Eye (tissue), 1 donor: ENCODE measurements at regions not wholly inside any gene's neighbourhood (a gene's known extent, or its start where the extent isn't known, plus 50 kb on each side); places are given as distances from the start of the nearest gene placed in this dataset.

Source experiments
- DNase-seq: peaks from one replicate; pipeline ENCODE4 v3.0.0-alpha.2; 2015

DNA sequence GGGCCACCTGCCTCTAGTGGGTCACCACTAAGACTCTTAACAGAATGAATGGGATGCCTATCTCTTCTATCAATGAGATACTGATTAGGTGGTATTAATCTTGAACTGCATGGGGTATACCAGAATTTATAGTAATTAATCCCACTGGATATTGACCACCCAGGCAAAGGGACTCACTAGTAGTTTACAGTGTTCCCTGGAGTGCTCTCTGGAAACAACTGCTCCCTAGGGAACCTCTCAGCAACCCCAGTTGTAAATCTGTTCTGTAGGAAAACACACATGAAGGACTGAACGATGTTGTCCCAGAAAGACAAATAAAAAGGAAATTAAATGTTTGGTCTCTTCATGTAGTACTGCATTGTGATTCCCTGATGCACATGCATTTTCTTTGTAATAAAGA, 430.5 kb downstream of the HLX start:
- DNase-seq, result no peak

DNA sequence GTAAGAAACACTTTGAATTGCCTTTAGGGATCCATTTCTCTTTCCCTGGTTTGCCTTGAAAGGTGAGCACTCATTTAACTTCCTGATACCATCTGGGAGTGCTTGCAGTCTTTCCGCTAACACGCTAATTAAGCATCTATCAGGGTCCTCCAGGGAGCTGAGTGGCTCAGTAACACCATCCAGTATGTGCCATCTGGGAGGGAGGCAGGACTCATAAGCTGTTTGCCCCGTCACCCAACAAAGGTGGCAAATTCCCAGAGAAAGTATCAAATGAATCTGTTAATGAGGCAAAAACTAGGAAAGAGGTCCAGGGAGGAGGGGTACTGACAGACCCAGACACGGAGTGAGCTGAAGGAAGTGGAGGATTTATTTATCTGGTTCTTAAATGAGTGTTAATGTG, 430.9 kb downstream of the HLX start:
- DNase-seq, result no peak

DNA sequence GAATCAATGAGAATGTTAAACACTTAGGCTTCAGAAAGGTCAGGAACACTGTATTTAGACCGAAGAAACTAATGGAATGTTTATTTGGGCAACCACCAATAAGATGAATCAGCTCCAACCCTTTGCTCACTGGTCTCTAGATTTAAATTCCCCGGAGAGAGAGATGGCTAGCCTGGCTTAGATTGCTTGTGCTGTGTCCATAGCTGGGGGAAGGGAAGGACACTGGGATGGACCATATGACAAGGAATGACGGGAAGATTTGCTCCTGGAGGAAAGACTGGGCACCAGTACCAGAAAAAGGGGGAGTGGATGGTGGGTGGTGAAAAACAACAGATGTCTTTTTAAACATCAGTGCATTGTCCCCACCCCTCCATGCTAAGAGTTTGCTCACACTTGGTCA, 426.6 kb downstream of the DUSP10 start:
- no peak for DNase-seq

DNA sequence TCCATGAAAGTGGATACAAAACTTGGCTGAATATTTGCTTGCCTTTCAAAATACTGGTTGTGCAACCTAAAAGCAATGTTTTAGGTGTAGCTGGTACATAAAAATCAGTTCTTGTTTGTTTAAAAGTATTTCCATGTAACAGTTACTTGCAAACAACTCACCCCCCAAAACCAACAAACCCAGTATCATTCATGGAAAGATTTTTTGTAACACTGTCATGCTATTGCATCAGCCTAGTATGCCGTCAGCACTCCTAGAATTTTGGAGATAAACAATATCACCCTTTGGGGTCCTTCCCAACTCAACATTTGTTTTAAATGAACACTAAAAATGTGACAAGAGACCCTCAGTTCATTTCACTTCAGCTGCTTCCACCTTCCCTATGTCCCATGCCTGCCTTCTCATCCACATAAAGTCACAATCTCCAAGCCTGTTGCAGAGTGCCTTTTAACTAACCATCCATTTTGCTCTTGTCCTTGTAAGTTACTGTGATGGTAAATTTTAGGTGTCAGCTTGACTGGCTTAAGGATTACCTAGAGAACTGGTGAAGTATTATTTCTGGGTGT, 425.3 kb downstream of the DUSP10 start:
- no peak for DNase-seq

DNA sequence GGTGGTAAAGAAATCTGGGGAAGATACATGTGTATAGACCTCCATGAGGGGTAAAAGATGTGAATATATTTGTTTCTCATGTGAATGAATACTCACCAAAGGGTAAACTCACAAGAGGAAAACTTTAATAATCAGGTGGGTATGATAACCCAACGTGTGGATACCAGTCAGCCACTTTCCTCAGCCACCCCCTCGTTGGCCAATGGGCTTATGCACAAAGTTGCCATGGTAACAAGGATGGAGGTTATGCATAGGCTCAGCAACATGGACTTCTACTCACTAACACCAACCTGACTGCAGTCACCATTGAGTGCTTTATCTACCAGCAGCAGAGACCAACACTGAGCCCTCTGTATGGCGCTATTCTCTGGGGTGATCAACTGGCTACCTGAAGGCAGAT, 424.4 kb downstream of the DUSP10 start:
- DNase-seq, result no peak

DNA sequence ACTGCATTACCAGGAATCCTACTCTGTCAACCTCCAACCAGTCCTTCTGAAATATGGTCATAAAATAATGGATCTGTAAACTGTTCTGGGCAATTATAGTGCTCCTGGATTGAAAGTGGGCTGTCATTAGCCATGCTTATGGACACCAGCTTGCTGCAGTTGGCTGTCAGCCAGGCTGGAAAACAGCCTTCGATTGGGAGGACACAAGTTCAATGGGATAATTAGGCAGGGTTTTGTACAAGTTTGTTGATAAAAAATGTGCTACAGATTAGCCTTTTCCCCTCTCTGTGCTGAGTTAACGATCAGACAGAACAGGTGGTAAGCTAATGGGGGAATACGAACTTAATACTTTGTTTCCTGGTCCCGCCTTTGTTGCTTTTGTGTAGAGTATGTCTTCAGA, 413.9 kb downstream of the DUSP10 start:
- peak; percentile 58 for DNase-seq

DNA sequence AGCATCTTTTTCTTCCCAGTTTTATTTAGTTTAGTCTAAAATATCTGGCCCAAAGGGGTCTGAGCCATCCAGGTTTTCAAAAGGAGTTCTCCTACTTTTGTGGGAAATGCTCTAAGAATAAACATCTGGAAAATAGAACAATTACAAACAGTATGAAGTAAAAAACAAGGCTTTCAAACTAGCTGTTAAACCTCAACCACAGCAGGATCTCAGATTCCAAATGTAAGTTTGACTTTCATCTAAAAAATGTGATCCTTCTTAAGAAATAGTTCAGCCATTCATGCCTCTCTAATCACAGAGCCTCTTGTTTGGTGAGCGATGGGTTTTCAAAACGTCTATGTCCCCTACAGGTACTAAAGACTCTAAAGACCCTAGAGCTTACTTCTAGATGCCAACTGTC, 413.5 kb downstream of the DUSP10 start:
- DNase-seq, result no peak

DNA sequence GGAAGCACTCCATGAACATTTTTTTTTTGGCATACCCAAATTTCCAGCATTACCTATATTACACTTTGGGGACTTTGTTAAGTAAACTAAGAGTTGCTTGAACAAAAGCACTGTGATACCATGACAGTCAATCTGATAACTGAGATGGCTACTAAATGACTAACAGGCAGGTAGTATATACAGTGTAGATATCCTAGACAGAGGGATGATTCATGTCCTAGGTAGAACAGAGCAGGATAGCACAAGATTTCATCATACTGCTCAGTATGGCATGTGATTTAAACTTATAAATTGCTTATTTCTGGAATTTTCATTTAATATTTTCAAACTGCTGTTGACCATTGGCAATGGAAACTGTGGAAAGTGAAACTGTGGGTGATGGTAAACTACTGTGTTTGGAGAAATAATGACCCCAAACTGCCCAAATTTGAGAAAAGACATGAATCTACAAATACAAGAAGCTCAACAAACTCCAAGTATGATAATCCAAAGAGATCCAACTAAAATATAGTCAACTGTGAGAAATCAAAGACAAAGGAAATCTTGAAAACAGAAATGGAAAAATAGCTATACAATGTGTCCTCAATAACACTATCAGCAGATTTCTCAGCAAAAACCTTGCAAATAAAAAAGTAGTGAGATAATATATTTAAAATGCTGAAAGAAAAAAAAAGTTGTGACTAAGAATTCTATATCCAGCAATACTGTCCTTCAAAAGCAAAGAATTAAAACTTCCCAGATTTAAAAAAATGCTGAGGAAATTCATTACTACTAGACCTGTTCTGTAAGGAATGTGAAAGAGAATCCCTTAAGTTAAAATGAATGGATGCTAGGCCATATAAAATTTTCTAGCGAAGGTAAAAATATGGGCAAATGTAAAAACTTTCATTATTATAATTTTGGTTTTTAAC, 410.4 kb downstream of the DUSP10 start:
- DNase-seq, result no peak

DNA sequence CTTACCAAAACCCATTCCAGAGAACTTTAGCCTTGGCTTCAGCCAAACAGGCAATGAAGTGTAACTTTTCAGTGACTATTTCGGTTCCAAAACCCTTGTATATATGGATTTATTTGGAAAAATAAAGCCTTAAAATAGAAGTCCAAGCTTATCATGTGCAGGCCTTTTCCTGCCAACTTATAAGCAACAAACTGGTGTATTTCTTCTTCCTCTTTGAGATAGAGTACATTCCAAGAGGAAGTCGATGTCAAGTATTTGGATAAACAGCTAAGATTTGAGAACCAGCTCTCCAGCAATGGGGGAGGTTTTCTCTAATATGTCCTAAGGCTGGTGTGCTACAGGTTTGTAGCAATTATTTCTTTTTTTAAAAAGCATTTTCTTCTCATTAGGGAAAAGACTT, 407.8 kb downstream of the DUSP10 start:
- no peak for DNase-seq

DNA sequence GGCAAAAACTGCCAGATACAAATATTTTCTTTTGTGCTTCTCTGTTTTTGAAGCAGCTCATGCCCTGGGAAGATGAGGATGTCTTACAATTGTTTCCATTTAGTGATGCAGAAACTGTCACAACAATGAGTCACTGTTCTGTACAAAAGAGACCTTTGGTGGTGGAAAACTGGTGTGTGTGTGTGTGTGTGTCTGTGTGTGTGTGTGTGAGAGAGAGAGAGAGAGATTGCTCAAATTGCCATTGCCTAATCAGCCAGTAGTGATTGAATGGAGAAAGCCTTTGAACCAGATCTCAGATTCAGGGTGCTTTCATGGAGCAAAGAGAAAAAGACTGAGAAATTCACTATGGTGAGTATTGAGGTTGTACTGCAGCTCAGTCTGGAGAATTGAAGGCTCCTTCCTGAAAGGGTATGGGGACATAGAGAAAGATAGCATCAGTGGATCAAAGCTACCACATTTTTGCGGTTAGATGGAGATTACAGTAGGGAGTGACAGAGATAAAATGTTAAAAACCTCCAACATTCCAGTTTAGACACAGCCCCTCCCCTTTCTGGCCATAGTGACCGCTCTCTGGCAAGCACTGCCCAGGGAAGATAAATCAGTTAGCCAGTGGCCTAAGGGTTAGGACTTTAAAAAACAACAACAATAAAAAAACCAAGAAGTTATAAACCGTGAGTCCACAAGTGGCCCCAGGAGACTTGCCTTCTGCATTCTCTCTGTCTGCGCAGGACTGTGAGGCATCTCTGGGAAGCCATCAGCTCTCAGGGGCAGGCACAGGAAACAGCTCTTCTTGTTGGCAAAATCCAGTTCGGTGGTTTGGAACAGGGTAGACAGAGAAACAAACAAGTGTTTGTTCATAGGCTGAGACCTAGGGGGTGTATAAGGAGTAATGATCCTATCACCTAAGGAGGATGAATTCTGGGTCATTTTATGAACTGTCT, 406.5 kb downstream of the DUSP10 start:
- peak; percentile 80 for DNase-seq

DNA sequence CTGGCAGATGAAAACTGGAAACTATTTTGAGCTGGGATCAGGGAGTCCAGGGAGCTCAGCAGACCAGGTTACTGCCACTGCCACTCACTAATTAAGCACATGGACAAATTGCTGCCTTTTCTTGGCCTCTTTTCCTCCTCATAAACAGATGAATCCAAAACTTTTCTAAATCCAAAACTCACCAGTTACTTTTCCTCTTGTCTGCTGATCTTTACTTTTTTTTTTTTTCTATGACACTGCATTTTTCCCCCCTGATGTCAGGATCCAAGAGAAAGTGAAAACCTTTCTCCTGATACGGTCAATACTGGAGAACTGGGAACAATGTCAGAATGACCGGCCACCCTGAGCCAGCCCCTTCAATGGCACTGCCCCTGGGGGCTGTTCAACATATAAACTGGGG, 405.8 kb downstream of the DUSP10 start:
- no peak for DNase-seq

DNA sequence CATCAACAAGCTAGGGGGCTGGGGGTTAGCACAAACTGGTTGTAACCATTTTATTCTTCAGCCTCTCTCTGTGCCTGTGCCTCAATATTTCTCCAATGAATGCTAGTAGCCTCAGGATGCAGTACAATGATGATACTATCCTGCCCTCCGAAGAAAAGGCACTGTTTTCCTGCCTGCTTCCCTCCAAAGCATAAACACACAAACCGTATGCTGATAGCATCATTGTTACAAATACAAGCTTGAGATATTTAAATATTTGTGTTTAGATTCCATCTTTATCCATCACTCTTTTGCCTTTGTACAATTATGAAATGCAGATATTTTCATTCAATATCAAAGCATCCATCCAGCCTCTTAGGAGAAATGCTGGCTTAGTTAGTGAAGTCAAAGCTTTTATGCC, 404.8 kb downstream of the DUSP10 start:
- no peak for DNase-seq

DNA sequence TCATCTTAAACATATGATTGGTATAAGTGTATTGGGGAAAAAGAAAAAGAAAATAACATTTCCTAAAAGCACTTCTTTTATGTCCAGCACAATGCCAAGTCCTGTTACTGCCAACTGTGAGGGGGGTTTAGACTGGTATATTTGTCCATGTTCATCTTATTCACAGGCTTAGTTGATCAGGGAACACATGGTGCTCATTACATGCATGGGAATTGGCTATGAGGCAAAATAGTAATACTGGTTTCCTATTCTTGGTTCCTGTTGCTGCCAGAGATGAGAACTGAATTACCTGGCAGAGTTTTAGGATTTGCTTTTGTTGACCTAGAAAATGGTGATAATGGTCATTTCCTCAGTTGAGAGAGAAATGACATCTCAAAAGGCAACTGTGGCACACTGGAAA, 398.8 kb downstream of the DUSP10 start:
- no peak for DNase-seq

DNA sequence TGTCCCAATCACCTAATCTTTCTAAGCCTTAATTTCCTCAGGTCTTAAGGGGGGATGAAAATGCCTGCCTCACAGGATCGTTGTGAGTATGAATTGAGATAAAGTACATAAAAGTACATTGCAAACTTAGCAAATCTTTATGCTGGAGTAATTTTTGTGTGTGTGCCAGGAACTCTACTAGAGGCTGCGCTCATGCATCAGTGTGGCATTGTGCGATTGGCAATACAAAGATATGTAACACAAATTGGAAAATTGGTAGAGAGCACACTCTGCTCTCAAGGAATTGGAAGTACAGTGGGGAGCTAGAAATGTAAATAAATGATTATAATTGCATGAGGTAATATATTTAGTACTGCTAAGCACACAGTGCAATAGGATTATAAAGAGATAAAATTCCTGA, 398.3 kb downstream of the DUSP10 start:
- DNase-seq, result no peak

DNA sequence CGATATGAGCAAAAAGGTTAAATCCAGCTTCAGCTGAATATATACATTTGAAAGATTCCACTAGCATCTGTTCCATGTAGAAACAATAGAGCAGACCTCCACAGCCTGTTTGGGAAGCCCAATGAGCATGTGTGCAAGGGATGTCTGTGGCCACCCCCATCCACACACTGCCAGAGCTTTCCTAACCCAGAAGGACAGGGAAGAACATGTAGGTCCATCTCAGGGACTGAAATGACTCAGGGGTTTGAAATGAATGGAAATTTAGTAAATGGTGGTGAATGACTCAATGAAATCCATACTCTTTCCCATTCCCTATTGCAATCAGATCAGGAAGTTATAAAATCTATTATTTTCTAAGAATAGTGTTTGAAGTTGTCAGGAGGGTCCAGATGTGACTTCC, 397.2 kb downstream of the DUSP10 start:
- no peak for DNase-seq

DNA sequence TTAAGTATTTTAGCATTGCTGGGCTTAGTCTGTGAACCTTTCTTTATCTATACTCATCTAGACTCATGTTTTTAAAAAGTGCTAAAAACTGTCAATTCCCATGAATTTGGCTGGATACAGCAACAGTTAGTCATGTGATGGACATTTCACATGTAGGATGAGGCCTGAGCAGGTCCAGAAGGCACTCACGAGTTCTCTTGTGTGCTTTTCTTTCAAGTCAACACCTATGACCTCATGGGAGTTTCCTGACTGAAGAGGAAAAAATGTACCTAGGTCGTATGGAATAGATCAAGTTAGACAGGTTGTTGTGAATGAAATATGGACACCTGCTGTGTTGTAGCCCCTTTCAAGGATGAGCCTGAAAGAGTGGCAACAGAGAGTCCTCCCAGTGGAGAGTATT, 394.2 kb downstream of the DUSP10 start:
- no peak for DNase-seq

DNA sequence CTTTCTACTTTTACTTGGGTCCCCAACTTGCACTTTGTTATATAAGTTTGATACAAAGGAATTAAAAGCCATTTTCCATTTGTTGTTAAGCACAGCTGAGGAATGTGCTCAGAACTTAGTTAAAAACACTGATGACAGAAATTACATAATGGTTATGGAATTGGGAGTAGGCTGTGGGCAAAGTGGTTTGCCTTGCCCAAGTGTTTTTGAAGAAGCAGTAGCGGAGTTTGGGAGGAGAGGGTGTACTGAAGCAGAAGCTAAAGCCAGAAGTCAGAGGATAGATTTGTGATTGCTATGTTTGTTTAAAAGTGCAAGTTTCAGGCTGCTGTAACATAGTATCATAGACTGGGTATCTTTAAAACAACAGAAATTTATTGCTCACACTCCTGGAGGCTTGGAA, 391.8 kb downstream of the DUSP10 start:
- no peak for DNase-seq

DNA sequence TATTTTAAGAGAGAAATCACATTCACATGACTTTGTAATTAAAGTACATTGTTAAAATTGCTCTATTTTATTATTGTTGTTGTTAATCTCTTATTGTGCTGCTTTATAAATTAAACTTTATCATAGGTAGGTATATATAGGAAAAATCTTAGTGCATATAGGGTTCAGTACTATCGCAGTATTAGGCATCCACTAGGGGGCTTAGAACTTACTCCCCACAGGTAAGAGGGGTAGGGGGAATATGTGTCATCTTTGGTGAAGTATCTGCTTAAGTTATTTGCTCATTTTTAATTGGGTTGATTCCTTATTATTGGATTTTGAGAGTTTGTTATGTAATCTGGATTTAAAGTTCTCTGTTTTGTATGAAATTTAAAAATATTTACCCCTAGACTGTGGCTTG, 385.2 kb downstream of the DUSP10 start:
- DNase-seq, result no peak

DNA sequence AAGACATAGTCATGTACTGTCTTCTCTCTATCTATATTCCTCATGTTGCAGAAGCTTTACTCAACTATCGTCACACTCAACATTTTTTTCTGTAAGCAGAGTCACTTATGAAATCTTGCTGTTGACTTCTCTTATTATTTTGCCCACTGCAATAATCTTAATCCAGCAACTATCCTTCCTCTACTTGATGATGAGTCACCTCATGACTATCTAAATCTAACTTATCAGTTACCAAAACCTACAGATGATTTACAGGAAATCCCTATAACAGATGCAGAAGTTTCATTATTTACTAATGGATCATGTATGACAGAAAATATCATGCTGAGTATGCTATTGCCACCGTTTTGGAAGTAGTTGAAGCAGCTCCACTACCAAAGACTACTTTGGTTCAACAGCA, 378.9 kb downstream of the DUSP10 start:
- no peak for DNase-seq

DNA sequence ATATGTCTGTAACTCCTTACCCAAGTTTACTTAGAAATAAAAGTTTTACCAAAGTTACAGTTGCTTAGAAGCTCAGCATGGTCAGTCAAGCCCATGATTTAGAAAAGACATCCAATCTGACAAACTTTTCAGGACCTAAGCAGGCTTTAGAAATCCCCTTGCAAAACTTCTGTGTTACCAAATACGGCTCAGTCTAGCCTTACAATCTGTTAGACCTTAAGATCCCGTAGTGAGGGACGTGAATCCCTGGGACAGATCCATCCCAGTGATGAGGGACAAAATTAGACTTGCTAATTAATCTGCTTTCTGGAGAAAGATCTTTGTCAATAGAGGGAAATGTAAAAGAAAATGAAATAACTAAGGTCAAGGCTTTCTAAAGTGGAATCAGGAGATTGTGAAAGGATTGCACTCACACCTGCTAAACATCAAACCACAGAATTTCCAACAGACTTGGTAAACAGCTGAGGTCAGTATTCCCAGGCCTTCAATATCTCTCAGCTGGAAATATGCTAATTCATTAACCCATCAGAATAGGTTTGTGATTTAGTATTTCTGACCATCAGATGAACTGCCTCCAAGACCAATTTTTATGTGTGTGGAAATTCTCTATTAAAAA, 375.3 kb downstream of the DUSP10 start:
- no peak for DNase-seq

DNA sequence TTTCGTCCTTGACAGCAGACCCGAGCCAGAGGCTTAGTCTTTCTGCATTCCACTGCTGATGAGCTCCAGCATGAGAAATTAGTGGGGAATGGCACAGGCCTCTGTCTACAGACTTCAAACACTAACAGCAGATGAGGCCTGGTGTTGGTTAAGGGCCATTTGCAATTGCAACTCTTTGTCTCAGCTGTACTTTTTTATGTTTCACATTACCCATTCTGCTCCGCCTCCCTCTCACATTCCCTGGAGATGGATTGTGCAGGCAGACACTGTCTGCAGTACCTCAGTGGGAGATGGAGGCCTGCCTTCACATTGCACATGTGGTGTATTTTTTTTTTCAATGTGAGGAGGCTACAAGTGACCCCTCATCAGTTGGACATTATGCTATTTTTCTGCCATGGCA, 370.2 kb downstream of the DUSP10 start:
- peak; percentile 26 for DNase-seq

DNA sequence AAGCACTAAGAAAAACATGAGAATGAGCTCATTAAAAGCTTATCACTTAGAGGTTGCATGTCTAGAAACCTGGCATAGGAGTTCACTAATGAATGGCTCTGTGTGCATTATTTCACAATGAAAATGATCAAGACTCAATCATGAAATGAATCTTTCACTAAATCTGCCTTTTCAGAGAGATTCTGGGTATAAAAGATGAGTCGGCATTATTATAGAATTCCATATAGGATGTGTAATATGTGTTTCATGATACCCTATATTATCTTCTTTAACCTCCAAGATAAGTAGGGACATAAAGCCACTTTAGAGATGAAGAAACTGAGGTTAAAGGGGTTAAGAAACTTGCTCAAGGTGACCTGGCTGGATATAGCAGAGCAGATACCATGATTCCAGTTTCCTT, 368.1 kb downstream of the DUSP10 start:
- no peak for DNase-seq

DNA sequence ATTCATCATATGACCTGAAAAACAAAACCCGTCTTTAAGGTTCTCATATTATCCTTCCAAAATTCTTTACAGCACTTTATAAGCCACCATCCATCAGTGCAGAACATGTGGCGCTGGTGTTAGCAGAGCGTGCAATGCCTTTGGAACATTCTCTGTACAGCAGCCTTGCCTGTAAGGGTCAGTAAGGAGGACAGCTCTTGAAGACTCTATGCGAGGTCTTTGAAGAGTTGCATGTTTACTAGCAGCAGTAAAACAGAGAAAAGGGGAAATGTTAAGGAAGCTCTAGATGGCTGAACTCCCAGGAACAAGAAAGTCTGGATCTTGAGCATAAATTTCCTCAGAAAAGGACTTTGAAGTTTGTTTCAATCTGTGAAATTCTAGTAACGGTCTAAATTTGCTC, 365.6 kb downstream of the DUSP10 start:
- DNase-seq, result peak; percentile 28
